ENCODE measurements at regions not wholly inside any gene's neighbourhood (a gene's known extent, or its start where the extent isn't known, plus 50 kb on each side); places are given as distances from the start of the nearest gene placed in this dataset.

DNA sequence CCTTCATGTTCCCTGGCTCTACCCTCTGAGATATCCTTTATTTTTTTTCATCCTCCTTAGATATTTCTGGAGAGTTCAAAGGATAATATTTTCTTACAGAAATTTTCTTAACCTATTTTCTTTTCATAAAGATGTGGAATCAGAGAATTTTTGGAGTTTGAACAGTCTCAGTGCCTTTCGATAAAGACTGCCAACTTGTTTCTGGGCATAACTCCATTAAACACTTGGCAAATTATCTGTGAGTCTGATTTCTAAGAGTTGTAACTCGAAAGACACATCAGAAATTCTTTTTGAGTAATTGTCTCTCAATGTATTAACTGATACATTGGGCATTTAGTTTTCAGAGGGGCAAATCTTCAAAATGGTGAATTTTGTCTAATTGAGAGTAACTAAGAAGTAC is 1255.6 kb downstream of the NCAM2 start:
- intact Hi-C loops (cut with micrococcal nuclease), result no loop called here
- Histone ChIP-seq H3K4me3 (ENCODE audit: low read length) (no peak overlapping the region), H3K36me3 (ENCODE audit: control insufficient read depth, insufficient read depth, low read length) (no peaks in the 10 kb centered on the region), H3K4me1 (ENCODE audit: control insufficient read depth, insufficient read depth, low read length) (no peaks in the 10 kb centered on the region), H3K27ac (ENCODE audit: low read length) (no peak overlapping the region), H3K27me3 (ENCODE audit: control insufficient read depth, insufficient read depth, low read length) (no peaks in the 10 kb centered on the region), H3K9me3 (ENCODE audit: control insufficient read depth, insufficient read depth, low read length) (no peaks in the 10 kb centered on the region)
- no peak for DNase-seq
- Mint-ChIP-seq H3K27ac (no peak overlapping the region), H3K4me1 (no peaks in the 10 kb centered on the region), H3K4me3 (no peak overlapping the region), H3K36me3 (no peaks in the 10 kb centered on the region), H3K27me3 (ENCODE audit: low read depth in 2 of 2) (no peaks in the 10 kb centered on the region), H3K9me3 (peaks cover 12 to 16% of the 10 kb centered on the region in 2 donors)
- no peak for ATAC-seq
- WGBS (ENCODE audit: insufficient coverage), result 100% methylated on average over 1 of the region's 2 CpGs
- TF ChIP-seq, protein P1, sequence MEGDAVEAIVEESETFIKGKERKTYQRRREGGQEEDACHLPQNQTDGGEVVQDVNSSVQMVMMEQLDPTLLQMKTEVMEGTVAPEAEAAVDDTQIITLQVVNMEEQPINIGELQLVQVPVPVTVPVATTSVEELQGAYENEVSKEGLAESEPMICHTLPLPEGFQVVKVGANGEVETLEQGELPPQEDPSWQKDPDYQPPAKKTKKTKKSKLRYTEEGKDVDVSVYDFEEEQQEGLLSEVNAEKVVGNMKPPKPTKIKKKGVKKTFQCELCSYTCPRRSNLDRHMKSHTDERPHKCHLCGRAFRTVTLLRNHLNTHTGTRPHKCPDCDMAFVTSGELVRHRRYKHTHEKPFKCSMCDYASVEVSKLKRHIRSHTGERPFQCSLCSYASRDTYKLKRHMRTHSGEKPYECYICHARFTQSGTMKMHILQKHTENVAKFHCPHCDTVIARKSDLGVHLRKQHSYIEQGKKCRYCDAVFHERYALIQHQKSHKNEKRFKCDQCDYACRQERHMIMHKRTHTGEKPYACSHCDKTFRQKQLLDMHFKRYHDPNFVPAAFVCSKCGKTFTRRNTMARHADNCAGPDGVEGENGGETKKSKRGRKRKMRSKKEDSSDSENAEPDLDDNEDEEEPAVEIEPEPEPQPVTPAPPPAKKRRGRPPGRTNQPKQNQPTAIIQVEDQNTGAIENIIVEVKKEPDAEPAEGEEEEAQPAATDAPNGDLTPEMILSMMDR (IDR thresholded peaks at IDR 0.05), result no peak

DNA sequence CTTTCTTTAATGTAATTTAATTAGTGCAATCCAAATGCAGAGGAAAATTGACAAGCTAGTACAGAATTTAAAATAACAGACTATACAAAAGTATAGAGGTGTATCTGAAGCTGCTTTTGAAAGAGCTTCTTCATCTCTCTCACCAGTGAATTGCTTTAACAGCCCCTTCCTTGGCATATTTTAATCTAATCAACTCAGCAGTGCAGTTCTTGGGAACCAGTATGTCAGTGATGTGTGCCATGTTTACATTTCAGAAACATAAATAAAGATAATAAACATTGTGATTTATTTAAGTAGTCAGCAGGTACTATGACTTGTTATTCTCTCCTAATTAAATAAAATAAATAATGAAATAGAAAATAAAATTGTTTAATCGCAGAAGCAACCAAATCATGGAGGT is 1260.6 kb downstream of the NCAM2 start:
- TF ChIP-seq, protein P1 (IDR thresholded peaks at IDR 0.05), result no peak
- Histone ChIP-seq H3K36me3 (ENCODE audit: control insufficient read depth, insufficient read depth, low read length) (no peaks in the 10 kb centered on the region), H3K27me3 (ENCODE audit: control insufficient read depth, insufficient read depth, low read length) (no peaks in the 10 kb centered on the region), H3K9me3 (ENCODE audit: control insufficient read depth, insufficient read depth, low read length) (no peaks in the 10 kb centered on the region), H3K4me1 (ENCODE audit: control insufficient read depth, insufficient read depth, low read length) (no peaks in the 10 kb centered on the region), H3K27ac (ENCODE audit: low read length) (no peak overlapping the region), H3K4me3 (ENCODE audit: low read length) (no peak overlapping the region)
- Mint-ChIP-seq H3K9me3 (peaks cover 12 to 19% of the 10 kb centered on the region in 2 donors), H3K4me3 (no peak overlapping the region), H3K27me3 (ENCODE audit: low read depth in 2 of 2) (no peaks in the 10 kb centered on the region), H3K36me3 (no peaks in the 10 kb centered on the region), H3K27ac (no peak overlapping the region), H3K4me1 (no peaks in the 10 kb centered on the region)
- ATAC-seq (no peak), DNase-seq (no peak)
- intact Hi-C loops (cut with micrococcal nuclease), result no loop called here
- no CpG with 5 or more reads among the region's 1 CpG for WGBS (ENCODE audit: insufficient coverage)

DNA sequence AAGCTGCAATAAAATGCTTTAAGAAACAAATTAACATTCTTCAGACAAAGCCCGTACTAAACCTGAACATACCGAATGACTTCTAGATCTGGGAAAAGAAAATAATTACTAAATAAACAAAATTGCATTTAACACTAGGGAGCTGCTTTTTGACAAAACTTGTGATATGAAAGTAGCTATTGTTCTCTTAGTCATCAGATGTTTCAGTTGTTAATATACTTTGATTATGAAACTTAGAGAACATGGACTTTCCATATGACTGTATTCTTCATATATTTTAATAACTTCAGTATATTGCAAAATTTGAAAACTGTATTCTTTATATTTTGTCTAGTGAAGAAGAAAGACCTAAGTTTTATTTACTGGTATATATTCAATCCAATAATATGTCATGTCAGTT is 1262.1 kb downstream of the NCAM2 start:
- WGBS (ENCODE audit: insufficient coverage), result no CpG with 5 or more reads among the region's 2 CpGs
- H3K4me3 Mint-ChIP-seq, result no peak overlapping the region
- intact Hi-C loops (cut with micrococcal nuclease), result no loop called here
- H3K4me1 Mint-ChIP-seq, result no peaks in the 10 kb centered on the region
- ATAC-seq (no peak), DNase-seq (no peak)
- Histone ChIP-seq H3K4me3 (ENCODE audit: low read length) (no peak overlapping the region), H3K9me3 (ENCODE audit: control insufficient read depth, insufficient read depth, low read length) (no peaks in the 10 kb centered on the region), H3K27ac (ENCODE audit: low read length) (no peak overlapping the region), H3K4me1 (ENCODE audit: control insufficient read depth, insufficient read depth, low read length) (no peaks in the 10 kb centered on the region), H3K36me3 (ENCODE audit: control insufficient read depth, insufficient read depth, low read length) (no peaks in the 10 kb centered on the region), H3K27me3 (ENCODE audit: control insufficient read depth, insufficient read depth, low read length) (no peaks in the 10 kb centered on the region)
- no peaks in the 10 kb centered on the region for H3K27me3 Mint-ChIP-seq (ENCODE audit: low read depth in 2 of 2)
- TF ChIP-seq, protein P1 (IDR thresholded peaks at IDR 0.05), result no peak
- no peaks in the 10 kb centered on the region for H3K36me3 Mint-ChIP-seq
- H3K9me3 Mint-ChIP-seq, result peaks cover 10 to 12% of the 10 kb centered on the region in 2 donors
- H3K27ac Mint-ChIP-seq, result no peak overlapping the region

DNA sequence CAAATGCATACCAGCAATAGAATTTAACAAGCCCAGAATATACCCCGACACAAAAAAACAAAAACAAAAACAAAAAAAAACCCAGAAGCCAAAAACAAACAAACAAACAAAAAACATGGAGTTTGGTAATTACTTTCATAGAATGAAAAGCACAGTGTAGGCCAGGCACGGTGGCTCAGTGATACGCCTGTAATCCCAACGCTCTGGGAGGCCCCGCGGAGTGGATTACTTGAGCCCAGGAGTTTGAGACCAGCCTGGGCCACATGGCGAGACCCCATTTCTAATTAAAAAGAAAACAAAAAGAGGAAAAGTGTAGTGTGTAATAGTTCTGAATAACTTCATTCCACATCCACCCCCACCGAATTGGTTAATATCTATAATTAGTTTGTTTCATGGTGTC is 1265.7 kb downstream of the NCAM2 start:
- H3K4me3 Mint-ChIP-seq, result no peak overlapping the region
- H3K27me3 Mint-ChIP-seq (ENCODE audit: low read depth in 2 of 2), result no peaks in the 10 kb centered on the region
- H3K4me1 Mint-ChIP-seq, result no peaks in the 10 kb centered on the region
- ATAC-seq (no peak), DNase-seq (no peak)
- Histone ChIP-seq H3K27me3 (ENCODE audit: control insufficient read depth, insufficient read depth, low read length) (no peaks in the 10 kb centered on the region), H3K27ac (ENCODE audit: low read length) (no peak overlapping the region), H3K4me1 (ENCODE audit: control insufficient read depth, insufficient read depth, low read length) (no peaks in the 10 kb centered on the region), H3K9me3 (ENCODE audit: control insufficient read depth, insufficient read depth, low read length) (no peaks in the 10 kb centered on the region), H3K36me3 (ENCODE audit: control insufficient read depth, insufficient read depth, low read length) (no peaks in the 10 kb centered on the region), H3K4me3 (ENCODE audit: low read length) (no peak overlapping the region)
- intact Hi-C loops (cut with micrococcal nuclease), result no loop called here
- no peaks in the 10 kb centered on the region for H3K36me3 Mint-ChIP-seq
- TF ChIP-seq, protein P1 (IDR thresholded peaks at IDR 0.05), result no peak
- 97% methylated on average over 4 of the region's 8 CpGs for WGBS (ENCODE audit: insufficient coverage)
- no peak overlapping the region for H3K27ac Mint-ChIP-seq
- H3K9me3 Mint-ChIP-seq, result peaks cover 12 to 13% of the 10 kb centered on the region in 2 donors

Measured in natural killer cell (primary cell).